GM12892 (cell line): ENCODE measurements at regions not wholly inside any gene's neighbourhood (a gene's known extent, or its start where the extent isn't known, plus 50 kb on each side); places are given as distances from the start of the nearest gene placed in this dataset.

Source experiments
- POLR2A ChIP-seq: IDR thresholded peaks from 2 replicates; pipeline ENCODE4 v1.6.1; 2011; ENCODE audit warnings: low read depth, low read length, control low read depth
- POLR2AphosphoS5 ChIP-seq: IDR thresholded peaks from 2 replicates; pipeline ENCODE4 v1.6.1; 2011; ENCODE audit warnings: low read depth, low read length, control low read depth
- TAF1 ChIP-seq: IDR thresholded peaks from 2 replicates; pipeline ENCODE4 v1.6.1; 2011; ENCODE audit warnings: low read depth, mild to moderate bottlenecking, control low read depth, low read length, borderline replicate concordance

DNA sequence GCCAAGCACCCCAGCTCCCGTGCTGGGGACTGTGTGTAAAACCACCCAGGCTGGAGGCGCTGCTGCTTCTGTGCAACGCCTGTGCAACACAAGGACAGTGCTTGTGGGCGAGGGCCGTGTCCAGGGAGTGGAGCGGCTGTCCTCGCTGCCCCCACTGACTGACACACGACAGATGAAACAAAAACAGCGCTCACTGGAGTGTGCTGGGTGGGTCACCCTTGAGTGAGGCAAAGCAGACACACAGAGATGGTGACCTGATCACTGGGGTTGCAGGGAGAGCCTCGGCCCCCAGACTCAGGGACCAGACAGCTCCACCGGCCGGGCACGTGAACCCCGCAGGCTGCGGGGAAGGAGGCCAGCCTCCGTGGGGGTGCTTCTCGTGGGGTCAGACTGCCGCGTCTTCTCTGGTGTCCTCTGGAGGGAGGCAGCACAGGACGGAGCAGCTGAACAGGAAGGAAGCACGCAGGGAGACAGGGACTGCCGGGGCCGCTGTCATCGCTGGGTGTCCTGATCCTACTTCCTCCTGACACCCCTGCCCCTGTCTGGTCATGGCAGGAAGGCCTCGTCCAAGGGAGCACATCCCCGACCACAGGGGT lies 75.9 kb upstream of the CST7 start:
- TF ChIP-seq POLR2AphosphoS5 (no peak), POLR2A (no peak), TAF1 (no peak)
